ENCODE measurements at regions not wholly inside any gene's neighbourhood (a gene's known extent, or its start where the extent isn't known, plus 50 kb on each side); places are given as distances from the start of the nearest gene placed in this dataset.

DNA sequence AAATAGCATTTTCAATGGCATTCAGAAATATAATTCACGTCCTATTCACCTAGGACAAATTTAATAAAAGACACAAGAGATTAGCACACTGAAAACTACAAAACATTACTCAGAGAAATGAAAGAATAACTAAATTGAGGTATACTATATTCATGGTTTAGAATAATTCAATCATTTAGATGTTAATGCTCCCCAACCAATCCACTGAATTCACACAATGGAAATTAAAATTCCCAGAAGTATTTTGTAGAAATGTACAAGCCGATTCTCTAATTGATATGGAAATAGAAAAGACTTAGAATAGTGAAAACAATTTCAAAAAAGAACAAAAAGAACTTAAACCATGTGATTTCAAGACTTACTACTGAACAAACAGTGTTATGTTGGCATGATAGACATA lies 212.2 kb downstream of the ZEB2 start:
- no peaks in the 10 kb centered on the region for H3K79me2 ChIP-seq (ENCODE audit: low read length)
- H3K9ac ChIP-seq (ENCODE audit: low read length): no peak overlapping the region
- no peaks in the 10 kb centered on the region for H3K4me1 ChIP-seq (ENCODE audit: insufficient read depth, low read length)
- POLR2A ChIA-PET (ENCODE audit: unreplicated experiment): no interaction called here
- no peak overlapping the region for H3K4me2 ChIP-seq (ENCODE audit: low read length)
- no peaks in the 10 kb centered on the region for H3K9me2 ChIP-seq (replicated peaks; ENCODE audit: low read length)
- no peaks in the 10 kb centered on the region for H4K20me1 ChIP-seq (ENCODE audit: low read length)
- H3K36me3 ChIP-seq (ENCODE audit: low read depth, low read length): no peaks in the 10 kb centered on the region
- no peak overlapping the region for H3K4me3 ChIP-seq (ENCODE audit: low read length)
- H3K9me3 ChIP-seq (ENCODE audit: low read length): peaks cover 9% of the 10 kb centered on the region; the same call in 1 of the 2 replicates
- no TSS peak for BruUV-seq (replicated peaks)
- intact Hi-C loops (cut with micrococcal nuclease): no loop called here
- H3F3A ChIP-seq (ENCODE audit: low read length, unreplicated experiment): no peaks in the 10 kb centered on the region
- TF ChIP-seq EZH2phosphoT487 (IDR thresholded peaks at IDR 0.05; ENCODE audit: borderline replicate concordance, low read length) (no peak), CTCF (conservative IDR thresholded peaks at IDR 0.05; ENCODE audit: low read depth, low read length) (no peak), EZH2 (IDR thresholded peaks at IDR 0.05; ENCODE audit: low read length, unreplicated experiment) (no peak)
- H2AFZ ChIP-seq (ENCODE audit: low read length): no peak overlapping the region
- CTCF ChIA-PET: no interaction called here
- DNase-seq (no peak), ATAC-seq (no peak)
- H3K27ac ChIP-seq (ENCODE audit: low read length): no peak overlapping the region
- no peaks in the 10 kb centered on the region for H3K27me3 ChIP-seq (ENCODE audit: low read length)

GRCh38 chr2:144304202-144304601 lies 215.7 kb downstream of the ZEB2 start:
- H3K27ac ChIP-seq (ENCODE audit: low read length): no peak overlapping the region
- H3K4me3 ChIP-seq (ENCODE audit: low read length): no peak overlapping the region
- no peak overlapping the region for H3K4me2 ChIP-seq (ENCODE audit: low read length)
- no peaks in the 10 kb centered on the region for H3K79me2 ChIP-seq (ENCODE audit: low read length)
- ATAC-seq (no peak), DNase-seq (no peak)
- peaks cover 9% of the 10 kb centered on the region; the same call in 1 of the 2 replicates for H3K9me3 ChIP-seq (ENCODE audit: low read length)
- no peaks in the 10 kb centered on the region for H3K36me3 ChIP-seq (ENCODE audit: low read depth, low read length)
- H4K20me1 ChIP-seq (ENCODE audit: low read length): no peaks in the 10 kb centered on the region
- no peak overlapping the region for H3K9ac ChIP-seq (ENCODE audit: low read length)
- BruUV-seq (replicated peaks): no TSS peak
- no peaks in the 10 kb centered on the region for H3K4me1 ChIP-seq (ENCODE audit: insufficient read depth, low read length)
- no peaks in the 10 kb centered on the region for H3F3A ChIP-seq (ENCODE audit: low read length, unreplicated experiment)
- intact Hi-C loops (cut with micrococcal nuclease): no loop called here
- no peaks in the 10 kb centered on the region for H3K9me2 ChIP-seq (replicated peaks; ENCODE audit: low read length)
- TF ChIP-seq CTCF (conservative IDR thresholded peaks at IDR 0.05; ENCODE audit: low read depth, low read length) (no peak), EZH2 (IDR thresholded peaks at IDR 0.05; ENCODE audit: low read length, unreplicated experiment) (no peak), EZH2phosphoT487 (IDR thresholded peaks at IDR 0.05; ENCODE audit: borderline replicate concordance, low read length) (no peak)
- CTCF ChIA-PET: no interaction called here
- no peaks in the 10 kb centered on the region for H3K27me3 ChIP-seq (ENCODE audit: low read length)
- POLR2A ChIA-PET (ENCODE audit: unreplicated experiment): no interaction called here
- no peak overlapping the region for H2AFZ ChIP-seq (ENCODE audit: low read length)

- TF ChIP-seq EZH2phosphoT487 (IDR thresholded peaks at IDR 0.05; ENCODE audit: borderline replicate concordance, low read length) (no peak), CTCF (conservative IDR thresholded peaks at IDR 0.05; ENCODE audit: low read depth, low read length) (no peak), EZH2 (IDR thresholded peaks at IDR 0.05; ENCODE audit: low read length, unreplicated experiment) (no peak)
- peaks cover 4% of the 10 kb centered on the region; the same call in 1 of the 2 replicates for H3K9me3 ChIP-seq (ENCODE audit: low read length)
- H3K27me3 ChIP-seq (ENCODE audit: low read length): no peaks in the 10 kb centered on the region
- ChIA-PET POLR2A (ENCODE audit: unreplicated experiment) (no interaction called here), CTCF (interaction anchor here (0.6 kb wide), 1 partner anchor 1292 kb away, joined by 3 read pairs; no protein-coding TSS in a partner anchor)
- H3K9me2 ChIP-seq (replicated peaks; ENCODE audit: low read length): no peaks in the 10 kb centered on the region
- BruUV-seq (replicated peaks): no TSS peak
- H3F3A ChIP-seq (ENCODE audit: low read length, unreplicated experiment): no peaks in the 10 kb centered on the region
- no peak for DNase-seq
- no peaks in the 10 kb centered on the region for H4K20me1 ChIP-seq (ENCODE audit: low read length)
- H3K4me1 ChIP-seq (ENCODE audit: insufficient read depth, low read length): no peaks in the 10 kb centered on the region
- no peak overlapping the region for H3K9ac ChIP-seq (ENCODE audit: low read length)
- H3K79me2 ChIP-seq (ENCODE audit: low read length): no peaks in the 10 kb centered on the region
- no peak for ATAC-seq
- H3K36me3 ChIP-seq (ENCODE audit: low read depth, low read length): no peaks in the 10 kb centered on the region
- intact Hi-C loops (cut with micrococcal nuclease): no loop called here
- no peak overlapping the region for H2AFZ ChIP-seq (ENCODE audit: low read length)
- H3K4me3 ChIP-seq (ENCODE audit: low read length): no peak overlapping the region
- no peak overlapping the region for H3K4me2 ChIP-seq (ENCODE audit: low read length)
- no peak overlapping the region for H3K27ac ChIP-seq (ENCODE audit: low read length)
Observed at GRCh38 chr2:144300632-144301031, 219.3 kb downstream of the ZEB2 start.

Data from PC-3 (cell line).